Endothelial cell of umbilical vein (primary cell): ENCODE measurements at regions not wholly inside any gene's neighbourhood (a gene's known extent, or its start where the extent isn't known, plus 50 kb on each side); places are given as distances from the start of the nearest gene placed in this dataset.

Source experiments
- BruUV-seq: library from RNA; stranded (reverse); fragments of 400-500 nt; replicated peaks from 2 replicates; lab custom pipeline; 2021; lab: Mats Ljungman, UMichigan
- CTCF ChIA-PET: fragments of 300-600, 350-600 bp; sonication (Branson Sonifier 250); formaldehyde crosslinking; loops from one replicate; lab custom pipeline; 2021; ENCODE audit warnings: antibody characterized with exemption, inconsistent platforms; lab: Charles Lee
- POLR2A ChIA-PET: fragments of 300-600, 350-600 bp; sonication (Branson Sonifier 250); formaldehyde crosslinking; loops from one replicate; lab custom pipeline; 2021; ENCODE audit warnings: antibody characterized with exemption, inconsistent platforms; lab: Charles Lee
- DNase-seq: peaks from one replicate; pipeline ENCODE4 v3.0.0-alpha.2; 2011; ENCODE audit warnings: low read depth, low spot score
- FAIRE-seq: peaks from 2 replicates; lab custom pipeline; 2011; peaks lifted over from hg19 to GRCh38; lab: Jason Lieb, UNC
- H2AFZ ChIP-seq: 2 replicates; pipeline ENCODE4 v1.6.0; 2012; ENCODE audit warnings: low read depth, low read length, control low read depth, inconsistent platforms
- H3K27ac ChIP-seq: 2 replicates; pipeline ENCODE4 v1.5.1; 2011; ENCODE audit warnings: low read depth, mild to moderate bottlenecking, control low read depth, low read length, moderate library complexity; ENCODE audit not compliant: insufficient read depth
- H3K27me3 ChIP-seq, 2 experiments: 2 replicates each; pipeline versions ENCODE4 v1.6.0 to v1.6.1; 2011; ENCODE audit warnings: low read length in 2 of 2, mixed read lengths in 1 of 2; ENCODE audit not compliant: control insufficient read depth in 2 of 2, insufficient read depth in 2 of 2
- H3K36me3 ChIP-seq, 2 experiments: 2 replicates in 1 of 2; 3 replicates in 1 of 2; pipeline ENCODE4 v1.5.1; 2011; ENCODE audit warnings: low read length in 2 of 2, mild to moderate bottlenecking in 1 of 2, moderate library complexity in 1 of 2; ENCODE audit not compliant: control insufficient read depth in 2 of 2, insufficient read depth in 2 of 2; ENCODE audit errors: extremely low read depth in 1 of 2
- H3K4me1 ChIP-seq: 3 replicates; pipeline ENCODE4 v1.5.1; 2011; ENCODE audit warnings: mild to moderate bottlenecking, low read length; ENCODE audit not compliant: control insufficient read depth, insufficient read depth; ENCODE audit errors: extremely low read depth
- H3K4me2 ChIP-seq: 2 replicates; pipeline ENCODE4 v1.6.1; 2011; ENCODE audit warnings: low read length, control low read depth, mixed read lengths; ENCODE audit not compliant: insufficient read depth
- H3K4me3 ChIP-seq, 3 experiments: fragments of 200-600 bp in 1 of 3; sonication (generic), shearing (Covaris generic) in 1 of 3; replicated peaks in 1 of 3; 2 replicates each; pipeline ENCODE4 v1.5.1; 2011 to 2016; ENCODE audit warnings: control low read depth in 3 of 3, low read length in 3 of 3, mild to moderate bottlenecking in 2 of 3, inconsistent platforms in 1 of 3, low read depth in 1 of 3, moderate library complexity in 1 of 3; ENCODE audit not compliant: insufficient read depth in 1 of 3
- H3K79me2 ChIP-seq: 2 replicates; pipeline ENCODE4 v1.6.0; 2012; ENCODE audit warnings: low read length, inconsistent platforms; ENCODE audit not compliant: control insufficient read depth, insufficient read depth
- H3K9ac ChIP-seq: replicated peaks from 2 replicates; pipeline ENCODE3; 2011; ENCODE audit warnings: low read length, control low read depth; ENCODE audit not compliant: insufficient read depth; ENCODE audit errors: extremely low read depth
- H3K9me1 ChIP-seq: replicated peaks from 3 replicates; pipeline ENCODE4 v1.6.0; 2011; ENCODE audit warnings: mild to moderate bottlenecking, low read length; ENCODE audit not compliant: control insufficient read depth, insufficient read depth; ENCODE audit errors: extremely low read depth
- H3K9me3 ChIP-seq: replicated peaks from 2 replicates; pipeline ENCODE4 v1.5.1; 2012; ENCODE audit warnings: low read length, inconsistent platforms; ENCODE audit not compliant: control insufficient read depth, insufficient read depth
- H4K20me1 ChIP-seq: replicated peaks from 2 replicates; pipeline ENCODE3; 2011; ENCODE audit warnings: mild to moderate bottlenecking, low read length; ENCODE audit not compliant: control insufficient read depth, insufficient read depth; ENCODE audit errors: extremely low read depth
- CTCF ChIP-seq, 2 donors: IDR thresholded peaks; 1 replicate in 1 of 2; 2 replicates in 1 of 2; pipeline ENCODE4 v1.5.1; 2011; ENCODE audit warnings: low read length in 2 of 2, mild to moderate bottlenecking in 2 of 2, moderate library complexity in 2 of 2, control low read depth in 1 of 2, inconsistent platforms in 1 of 2, low read depth in 1 of 2; ENCODE audit not compliant: insufficient read depth in 1 of 2; ENCODE audit errors: extremely low read depth in 1 of 2
- EZH2 ChIP-seq: IDR thresholded peaks from 2 replicates; pipeline ENCODE4 v1.6.1; 2012; ENCODE audit warnings: borderline replicate concordance, low read depth, mild to moderate bottlenecking, moderate library complexity, low read length, inconsistent platforms; ENCODE audit not compliant: severe bottlenecking
- FOS ChIP-seq: IDR thresholded peaks from 2 replicates; pipeline ENCODE4 v1.6.1; 2011; ENCODE audit warnings: mild to moderate bottlenecking, low read length, moderate library complexity, borderline replicate concordance; ENCODE audit not compliant: insufficient read depth
- GATA2 ChIP-seq: IDR thresholded peaks from 2 replicates; pipeline ENCODE4 v1.7.0; 2011; ENCODE audit warnings: low read depth, mild to moderate bottlenecking, moderate library complexity, mixed read lengths, low read length; ENCODE audit not compliant: insufficient read length, insufficient read depth
- JUN ChIP-seq: IDR thresholded peaks from 2 replicates; pipeline ENCODE4 v1.6.1; 2011; ENCODE audit warnings: borderline replicate concordance, low read depth; ENCODE audit not compliant: insufficient read length, insufficient read depth
- MAX ChIP-seq: IDR thresholded peaks from 2 replicates; pipeline ENCODE4 v1.6.1; 2011; ENCODE audit not compliant: insufficient read depth, insufficient read length
- MYC ChIP-seq: IDR thresholded peaks from one replicate; pipeline ENCODE4 v1.6.1; 2011; ENCODE audit warnings: mild to moderate bottlenecking, low read depth, low read length
- POLR2A ChIP-seq: IDR thresholded peaks from 2 replicates; pipeline ENCODE4 v1.6.1; 2012; ENCODE audit warnings: low read depth, mild to moderate bottlenecking, control low read depth, low read length
- POLR2AphosphoS5 ChIP-seq: IDR thresholded peaks from 2 replicates; pipeline ENCODE4 v1.6.1; 2012; ENCODE audit warnings: low read depth, mild to moderate bottlenecking, control low read depth, low read length, moderate library complexity; ENCODE audit not compliant: insufficient read depth
- dilution Hi-C: fragments of 300-500 bp; cut with MboI; formaldehyde crosslinking; loops from one replicate; pipeline ENCODE4 v1.15.0; 2019; ENCODE audit warnings: low sequenced_read_pairs; ENCODE audit not compliant: extremely low pct_ligation_motif_present
- intact Hi-C: fragments of 100-400 bp; cut with micrococcal nuclease; formaldehyde crosslinking; loops from one replicate; pipeline ENCODE4 v1.10.0; 2022

GRCh38 chr2:82259551-82259950 lies 1955.0 kb upstream of the LRRTM1 start:
- no TSS peak for BruUV-seq

More at GRCh38 chr2:82259551-82259950, 1955.0 kb upstream of the LRRTM1 start:
- Histone ChIP-seq H3K36me3 (no peaks in the 10 kb centered on the region), H3K4me3 (no peak overlapping the region), H3K9ac (no peak overlapping the region), H4K20me1 (no peaks in the 10 kb centered on the region), H2AFZ (no peak overlapping the region), H3K9me1 (no peaks in the 10 kb centered on the region), H3K27ac (no peak overlapping the region), H3K4me1 (no peaks in the 10 kb centered on the region), H3K79me2 (no peaks in the 10 kb centered on the region), H3K4me2 (no peak overlapping the region), H3K27me3 (no peaks in the 10 kb centered on the region), H3K9me3 (no peaks in the 10 kb centered on the region)
- FAIRE-seq (no peak), DNase-seq (no peak)
- dilution Hi-C loops = no loop called here
- TF ChIP-seq GATA2 (no peak), FOS (no peak), POLR2A (no peak), MYC (no peak), CTCF (IDR thresholded peaks at IDR 0.05; ENCODE audit: extremely low read depth in 1 of 2, insufficient read depth in 1 of 2, low read depth in 1 of 2, low read length in 2 of 2) (no peak), MAX (no peak), EZH2 (no peak), POLR2AphosphoS5 (no peak), JUN (no peak)
- intact Hi-C loops = no loop called here
- CTCF ChIA-PET = no interaction called here
- POLR2A ChIA-PET = no interaction called here
